ENCODE measurements at regions not wholly inside any gene's neighbourhood (a gene's known extent, or its start where the extent isn't known, plus 50 kb on each side); places are given as distances from the start of the nearest gene placed in this dataset.

GRCh38 chr20:43325926-43326325 is 131.8 kb upstream of the SRSF6 start (continued):
- TF ChIP-seq MTA2 (IDR thresholded peaks at IDR 0.05; ENCODE audit: low read depth) (no peak), SUPT20H (IDR thresholded peaks at IDR 0.05; ENCODE audit: borderline replicate concordance, control insufficient read depth, low read depth, low read length) (no peak), NFYA (IDR thresholded peaks at IDR 0.05; ENCODE audit: borderline replicate concordance, low read depth, low read length) (no peak), EGR1 (IDR thresholded peaks at IDR 0.05; ENCODE audit: borderline replicate concordance in 1 of 2, low read depth in 2 of 2, low read length in 2 of 2) (no peak)

GRCh38 chr20:43323592-43323991 is 133.9 kb upstream of the PTPRT start:
- Histone ChIP-seq H3K27me3 (replicated peaks in 1 of 2; ENCODE audit: control insufficient read depth in 2 of 2, insufficient read depth in 2 of 2, low read length in 1 of 2) (no peaks in the 10 kb centered on the region), H3K4me2 (ENCODE audit: control insufficient read depth, insufficient read depth) (no peak overlapping the region), H3K9ac (ENCODE audit: control insufficient read depth, insufficient read depth, low read length) (no peak overlapping the region), H3K9me3 (replicated peaks; ENCODE audit: control insufficient read depth, insufficient read depth, low read length) (no peaks in the 10 kb centered on the region), H3K36me3 (ENCODE audit: control insufficient read depth in 2 of 2, insufficient read depth in 2 of 2, low read length in 1 of 2) (no peaks in the 10 kb centered on the region), H3K4me1 (ENCODE audit: control insufficient read depth, insufficient read depth, low read length) (no peaks in the 10 kb centered on the region), H3K4me3 (no peak overlapping the region), H2AFZ (ENCODE audit: control insufficient read depth, low read depth, low read length) (no peak overlapping the region), H3K27ac (ENCODE audit: control insufficient read depth, insufficient read depth) (no peak overlapping the region), H4K20me1 (ENCODE audit: control insufficient read depth, insufficient read depth) (no peaks in the 10 kb centered on the region), H3K79me2 (ENCODE audit: control insufficient read depth, insufficient read depth, low read length) (no peaks in the 10 kb centered on the region)
- ChIA-PET CTCF (no interaction called here), POLR2A (no interaction called here), RAD21 (ENCODE audit: unreplicated experiment) (no interaction called here), SMC1A (ENCODE audit: uncharacterized antibody, unreplicated experiment) (no interaction called here)
- in situ Hi-C loops (cut with MboI) = no loop called here
- no peak for FAIRE-seq
- BruUV-seq (replicated peaks) = no TSS peak
- ATAC-seq = no peak
- DNase-seq (ENCODE audit: low read depth, low spot score) = no peak
- 13% methylated on average over 4 of the region's 4 CpGs for WGBS (ENCODE audit: insufficient coverage, insufficient replicate concordance, low lambda C conversion rate, missing lambda C conversion rate)
- intact Hi-C loops (cut with micrococcal nuclease; ENCODE audit: unreplicated experiment) = no loop called here
- no peak for TF ChIP-seq CUX1 (IDR thresholded peaks at IDR 0.05; ENCODE audit: insufficient replicate concordance, low read depth, low read length)
- no peak for TF ChIP-seq SMAD5 (IDR thresholded peaks at IDR 0.05; ENCODE audit: low read depth)
- no peak for TF ChIP-seq E2F8 (IDR thresholded peaks at IDR 0.05; ENCODE audit: low read depth, partially characterized antibody)
- no peak for TF ChIP-seq YBX1 (IDR thresholded peaks at IDR 0.05)
- TF ChIP-seq NR2C2 (IDR thresholded peaks at IDR 0.05; ENCODE audit: borderline replicate concordance, control insufficient read depth, insufficient read length, low read depth) = no peak
- no peak for TF ChIP-seq ZZZ3 (IDR thresholded peaks at IDR 0.05; ENCODE audit: control insufficient read depth, insufficient read length, low read depth)
- TF ChIP-seq ZBTB40 (IDR thresholded peaks at IDR 0.05; ENCODE audit: borderline replicate concordance) = no peak

Data from GM12878 (cell line).